ENCODE measurements at regions not wholly inside any gene's neighbourhood (a gene's known extent, or its start where the extent isn't known, plus 50 kb on each side); places are given as distances from the start of the nearest gene placed in this dataset.

- intact Hi-C loops (cut with micrococcal nuclease) (no loop called here), in situ Hi-C loops (cut with MboI) (no loop called here)
- FAIRE-seq (no peak), ATAC-seq (no peak), DNase-seq (ENCODE audit: extremely low read depth in 1 of 4, low spot score in 3 of 4) (no peak)
- no peaks in the 10 kb centered on the region for H3K9me3 ChIP-seq (replicated peaks; ENCODE audit: control insufficient read depth, insufficient read depth, low read depth, low read length)
- no peak overlapping the region for H2AFZ ChIP-seq (ENCODE audit: low read depth, low read length)
- no peak overlapping the region for H3K4me2 ChIP-seq (ENCODE audit: insufficient read depth, low read length)
- H3K4me3 ChIP-seq = no peak overlapping the region
- BruUV-seq (replicated peaks) = no TSS peak
- no peaks in the 10 kb centered on the region for H3K36me3 ChIP-seq (ENCODE audit: control insufficient read depth, insufficient read depth, low read length)
- H3K79me2 ChIP-seq (ENCODE audit: control insufficient read depth, insufficient read depth, low read length) = no peaks in the 10 kb centered on the region
- H4K20me1 ChIP-seq (replicated peaks; ENCODE audit: control insufficient read depth, insufficient read depth, low read length) = no peaks in the 10 kb centered on the region
- no peaks in the 10 kb centered on the region for H3K4me1 ChIP-seq (replicated peaks in 1 of 2; ENCODE audit: control insufficient read depth in 2 of 2, insufficient read depth in 2 of 2, low read length in 2 of 2)
- CTCF ChIA-PET (ENCODE audit: low intra/inter-chr PET ratio) = no interaction called here
- WGBS (ENCODE audit: insufficient coverage, low coverage, missing lambda C conversion rate) = 2% methylated on average over 3 of the region's 3 CpGs
- POLR2A ChIA-PET = no interaction called here
- H3K27ac ChIP-seq (ENCODE audit: extremely low read depth, low read depth, low read length) = no peak overlapping the region
- H3K9ac ChIP-seq (ENCODE audit: insufficient read depth in 1 of 2, low read depth in 2 of 2, low read length in 2 of 2) = no peak overlapping the region
- TF ChIP-seq BCLAF1 (IDR thresholded peaks at IDR 0.05; ENCODE audit: borderline replicate concordance in 1 of 2, control insufficient read depth in 1 of 2, low read depth in 2 of 2, low read length in 1 of 2) = no peak
- no peak for TF ChIP-seq CREB3L1 (IDR thresholded peaks at IDR 0.05; ENCODE audit: borderline replicate concordance, low read depth)
- no peak for TF ChIP-seq ZNF778 (CRISPR knock-in tag; IDR thresholded peaks at IDR 0.05)
- TF ChIP-seq PRMT5 (CRISPR knock-in tag; IDR thresholded peaks at IDR 0.05) = no peak
- no peak for TF ChIP-seq NFIX (CRISPR knock-in tag; IDR thresholded peaks at IDR 0.05; ENCODE audit: low read depth)
- no peak for TF ChIP-seq EGR1 (conservative IDR thresholded peaks at IDR 0.05)
- TF ChIP-seq ZNF766 (CRISPR knock-in tag; conservative IDR thresholded peaks at IDR 0.05) = no peak
- no peak for TF ChIP-seq NELFE (IDR thresholded peaks at IDR 0.05; ENCODE audit: insufficient read depth, insufficient read length)
- TF ChIP-seq RFX7 (CRISPR knock-in tag; IDR thresholded peaks at IDR 0.05) = no peak
- TF ChIP-seq LEF1 (IDR thresholded peaks at IDR 0.05) = no peak
- no peak for TF ChIP-seq ELF1 (tag; IDR thresholded peaks at IDR 0.05)
- no peak for TF ChIP-seq ARHGAP35 (IDR thresholded peaks at IDR 0.05; ENCODE audit: partially characterized antibody)
- no peak for TF ChIP-seq ZNF354B (CRISPR knock-in tag; IDR thresholded peaks at IDR 0.05)
- no peak for TF ChIP-seq MLLT1 (IDR thresholded peaks at IDR 0.05)
- no peak for TF ChIP-seq PTTG1 (tag; IDR thresholded peaks at IDR 0.05; ENCODE audit: low read depth)
- no peaks in the 10 kb centered on the region for H3K9me1 ChIP-seq (ENCODE audit: control insufficient read depth, insufficient read depth, low read length)
- H3K27me3 ChIP-seq (ENCODE audit: control insufficient read depth in 2 of 2, insufficient read depth in 2 of 2, low read length in 2 of 2) = no peaks in the 10 kb centered on the region
Observed at GRCh38 chr2:179348906-179349305, 84.3 kb upstream of the SESTD1 start.

All from K562 (cell line).